SK-N-DZ (cell line): ENCODE measurements at regions not wholly inside any gene's neighbourhood (a gene's known extent, or its start where the extent isn't known, plus 50 kb on each side); places are given as distances from the start of the nearest gene placed in this dataset.
"Not testable (repeated sequence)": the region's sequence is repeated elsewhere in the genome, so short reads cannot be mapped to it uniquely, and the experiment has no call there.

Source experiments
- DNase-seq: peaks from one replicate; pipeline ENCODE4 v3.0.0-alpha.2; 2015; ENCODE audit warnings: low spot score

- DNase-seq: no peak
These were observed 164.8 kb upstream of the NT5E start for GRCh38 chr6:85285114-85285513.

- DNase-seq: no peak
These were observed 166.4 kb upstream of the NT5E start for GRCh38 chr6:85283436-85283835.

GRCh38 chr6:85278466-85279035 lies 171.3 kb upstream of the NT5E start:
- DNase-seq: no peak

- DNase-seq: not testable (repeated sequence)
These were observed 173.9 kb upstream of the NT5E start for GRCh38 chr6:85276026-85276425.

GRCh38 chr6:85275338-85275985 lies 174.4 kb upstream of the NT5E start:
- DNase-seq: no peak

GRCh38 chr6:85273870-85274269 lies 176.0 kb upstream of the NT5E start:
- no peak for DNase-seq

GRCh38 chr6:85273046-85273445 lies 176.8 kb upstream of the NT5E start:
- DNase-seq: no peak

GRCh38 chr6:85272592-85272991 lies 177.3 kb upstream of the NT5E start:
- DNase-seq: no peak

GRCh38 chr6:85262621-85263020 lies 187.3 kb upstream of the NT5E start:
- no peak for DNase-seq

GRCh38 chr6:85261271-85261670 lies 188.6 kb upstream of the NT5E start:
- DNase-seq: no peak

GRCh38 chr6:85255661-85256060 lies 194.2 kb upstream of the NT5E start:
- no peak for DNase-seq

- no peak for DNase-seq
These were observed 197.3 kb upstream of the NT5E start for GRCh38 chr6:85252552-85252951.

- no peak for DNase-seq
These were observed 197.8 kb upstream of the NT5E start for GRCh38 chr6:85252085-85252484.

GRCh38 chr6:85251300-85251699 lies 198.6 kb upstream of the NT5E start:
- DNase-seq: no peak

GRCh38 chr6:85250586-85251220 lies 199.2 kb upstream of the NT5E start:
- DNase-seq: no peak

- no peak for DNase-seq
These were observed 204.9 kb upstream of the NT5E start for GRCh38 chr6:85245004-85245403.

GRCh38 chr6:85241498-85242052 lies 208.3 kb upstream of the NT5E start:
- no peak for DNase-seq

GRCh38 chr6:85240787-85241385 lies 209.0 kb upstream of the NT5E start:
- no peak for DNase-seq

GRCh38 chr6:85237478-85237877 lies 212.4 kb upstream of the NT5E start:
- no peak for DNase-seq

GRCh38 chr6:85236636-85237035 lies 213.2 kb upstream of the NT5E start:
- DNase-seq: no peak

- DNase-seq: not testable (repeated sequence)
These were observed 222.5 kb upstream of the NT5E start for GRCh38 chr6:85227345-85227744.

GRCh38 chr6:85212794-85213193 lies 237.1 kb upstream of the NT5E start:
- DNase-seq: not testable (repeated sequence)

GRCh38 chr6:85195243-85195642 lies 254.6 kb upstream of the NT5E start:
- no peak for DNase-seq
